ENCODE measurements at regions not wholly inside any gene's neighbourhood (a gene's known extent, or its start where the extent isn't known, plus 50 kb on each side); places are given as distances from the start of the nearest gene placed in this dataset.

DNA sequence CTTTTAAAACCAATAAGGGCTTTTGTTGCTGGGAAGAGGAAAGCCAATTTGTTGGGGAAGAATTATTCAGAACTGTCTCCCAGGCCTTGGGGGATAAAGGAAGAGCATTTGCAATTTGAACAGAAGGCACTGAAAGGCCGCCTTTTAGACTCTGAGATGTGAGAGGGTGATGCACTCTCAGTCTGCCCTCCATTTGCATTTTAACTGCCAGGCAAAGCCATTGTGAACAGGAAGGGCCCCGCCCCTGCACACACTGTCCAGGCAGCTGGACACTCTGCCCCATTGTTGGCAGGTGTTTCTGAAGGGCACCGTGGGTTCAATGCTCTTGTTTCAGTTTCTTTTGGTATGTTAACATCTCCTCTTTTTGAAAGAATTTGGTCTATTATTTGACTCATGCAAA, 169.5 kb upstream of the COPS8 start:
- Histone ChIP-seq H2BK12ac (ENCODE audit: low read depth, low read length) (no peak overlapping the region), H4K91ac (replicated peaks; ENCODE audit: insufficient read length, low read length) (no peak overlapping the region), H3K27me3 (replicated peaks in 1 of 4; ENCODE audit: control insufficient read depth in 3 of 4, extremely low read depth in 1 of 4, insufficient read depth in 3 of 4, low read length in 3 of 4) (no peaks in the 10 kb centered on the region), H4K5ac (ENCODE audit: insufficient read length, low read depth, low read length) (no peak overlapping the region), H2BK20ac (ENCODE audit: low read length) (no peak overlapping the region), H4K20me1 (replicated peaks in 1 of 2; ENCODE audit: control insufficient read depth in 1 of 2, insufficient read depth in 2 of 2, low read length in 2 of 2) (no peaks in the 10 kb centered on the region), H2BK15ac (ENCODE audit: low read length) (no peak overlapping the region), H3K56ac (replicated peaks; ENCODE audit: insufficient read length, low read depth, low read length) (no peak overlapping the region), H3K14ac (ENCODE audit: insufficient read length) (no peak overlapping the region), H2AK5ac (ENCODE audit: low read depth, low read length) (no peak overlapping the region), H3K4me2 (ENCODE audit: insufficient read depth in 1 of 2, low read depth in 2 of 2, low read length in 2 of 2) (no peak overlapping the region), H2AFZ (ENCODE audit: low read length) (no peak overlapping the region), H3K79me1 (ENCODE audit: low read depth, low read length) (no peaks in the 10 kb centered on the region), H4K8ac (ENCODE audit: extremely low read depth, insufficient read depth, low read length) (no peak overlapping the region), H2BK120ac (replicated peaks; ENCODE audit: low read depth, low read length) (no peak overlapping the region), H3K4ac (replicated peaks; ENCODE audit: insufficient read length, low read depth, low read length) (no peak overlapping the region), H3K36me3 (ENCODE audit: control insufficient read depth in 2 of 4, insufficient read depth in 4 of 4, low read length in 3 of 4) (no peaks in the 10 kb centered on the region), H3K27ac (ENCODE audit: low read depth, low read length) (no peak overlapping the region), H3K23me2 (ENCODE audit: low read depth, low read length) (no peaks in the 10 kb centered on the region), H3K4me1 (replicated peaks in 1 of 4; ENCODE audit: control insufficient read depth in 3 of 4, insufficient read depth in 4 of 4, low read length in 3 of 4) (no peaks in the 10 kb centered on the region; a peak in 1 of 7 replicates), H3K79me2 (ENCODE audit: control insufficient read depth in 1 of 2, insufficient read depth in 2 of 2, low read length in 2 of 2) (no peaks in the 10 kb centered on the region; a peak in 1 of 4 replicates), H2BK5ac (ENCODE audit: low read depth, low read length) (no peak overlapping the region), H3K9ac (replicated peaks in 1 of 4; ENCODE audit: extremely low read depth in 1 of 4, low read depth in 3 of 4, low read length in 3 of 4) (no peak overlapping the region), H3K18ac (ENCODE audit: extremely low read depth, low read length) (no peak overlapping the region), H3K23ac (ENCODE audit: insufficient read length) (no peak overlapping the region), H3K4me3 (ENCODE audit: extremely low read depth in 1 of 4, insufficient read depth in 2 of 4, low read depth in 3 of 4, low read length in 4 of 4) (no peak overlapping the region), H3K9me3 (ENCODE audit: insufficient read depth in 2 of 2, low read depth in 1 of 2, low read length in 1 of 2) (no peaks in the 10 kb centered on the region)
- ChIA-PET CTCF (ENCODE audit: partially characterized antibody) (no interaction called here), POLR2A (ENCODE audit: partially characterized antibody) (no interaction called here)
- DNase-seq (ENCODE audit: low read depth in 1 of 2, low spot score in 2 of 2) (no peak), FAIRE-seq (no peak)
- TF ChIP-seq RXRA (IDR thresholded peaks at IDR 0.05; ENCODE audit: insufficient read depth, low read depth, low read length): no peak
- no peak for TF ChIP-seq EZH2 (IDR thresholded peaks at IDR 0.05; ENCODE audit: low read depth, low read length, severe bottlenecking)
- no peak for TF ChIP-seq MAFK (IDR thresholded peaks at IDR 0.05; ENCODE audit: low read depth, low read length)
- TF ChIP-seq BRCA1 (IDR thresholded peaks at IDR 0.05; ENCODE audit: low read depth, low read length): no peak
- 81% methylated on average over 3 of the region's 3 CpGs; no CpG with 5 or more reads in 1 of the 2 experiments for WGBS, 2 experiments (ENCODE audit: extremely low coverage in 1 of 2, insufficient coverage in 1 of 2, insufficient read length in 1 of 2, insufficient replicate concordance in 2 of 2, low coverage in 1 of 2, low lambda C conversion rate in 2 of 2, missing lambda C conversion rate in 1 of 2)

Data from H1 (cell line).